Prostate gland (tissue), 2 donors: ENCODE measurements at regions not wholly inside any gene's neighbourhood (a gene's known extent, or its start where the extent isn't known, plus 50 kb on each side); places are given as distances from the start of the nearest gene placed in this dataset.

Experiments
- CTCF ChIP-seq, 4 experiments: fragments of 200-600 bp in 2 of 4; fragments of 450-650 bp in 2 of 4; sonication (generic) in 2 of 4; IDR thresholded peaks; 1 replicate in 3 of 4; 2 replicates in 1 of 4; pipeline ENCODE4 v1.5.1; 2016 to 2019; ENCODE audit warnings: antibody characterized with exemption in 4 of 4, mild to moderate bottlenecking in 2 of 4, moderate library complexity in 2 of 4
- POLR2A ChIP-seq: fragments of 450-650 bp; IDR thresholded peaks from one replicate; pipeline ENCODE4 v1.6.1; 2016; ENCODE audit warnings: antibody characterized with exemption, mild to moderate bottlenecking

- TF ChIP-seq CTCF (IDR thresholded peaks at IDR 0.05) (no peak), POLR2A (no peak)
Observed at GRCh38 chr5:77943851-77944250, 167.7 kb upstream of the TBCA start.
